Right renal pelvis (tissue), 4 donors: ENCODE measurements at regions not wholly inside any gene's neighbourhood (a gene's known extent, or its start where the extent isn't known, plus 50 kb on each side); places are given as distances from the start of the nearest gene placed in this dataset.
"Not testable (repeated sequence)": the region's sequence is repeated elsewhere in the genome, so short reads cannot be mapped to it uniquely, and the experiment has no call there.

Source experiments
- DNase-seq, 4 donors: peaks; one replicate each; pipeline ENCODE4 v3.0.0-alpha.2; 2013; ENCODE audit warnings: low read depth in 4 of 4, low spot score in 3 of 4, missing footprints in 1 of 4

GRCh38 chr5:92308679-92309078, 925.6 kb upstream of the ARRDC3 start:
- no peak for DNase-seq

GRCh38 chr5:92302356-92302755, 919.2 kb upstream of the ARRDC3 start:
- not testable (repeated sequence) for DNase-seq

GRCh38 chr5:92283521-92283920, 900.4 kb upstream of the ARRDC3 start:
- no peak for DNase-seq

GRCh38 chr5:92271750-92272149, 888.6 kb upstream of the ARRDC3 start:
- not testable (repeated sequence) for DNase-seq

- no peak for DNase-seq
These were observed 885.2 kb upstream of the ARRDC3 start for GRCh38 chr5:92268343-92268742.

- no peak for DNase-seq
These were observed 884.7 kb upstream of the ARRDC3 start for GRCh38 chr5:92267830-92268229.

GRCh38 chr5:92265804-92266203, 882.7 kb upstream of the ARRDC3 start:
- DNase-seq: no peak

- not testable (repeated sequence) for DNase-seq
These were observed 872.5 kb upstream of the ARRDC3 start for GRCh38 chr5:92255605-92256004.

- DNase-seq: no peak
These were observed 865.4 kb upstream of the ARRDC3 start for GRCh38 chr5:92248518-92248917.

GRCh38 chr5:92242170-92242569, 859.1 kb upstream of the ARRDC3 start:
- no peak for DNase-seq

- DNase-seq: no peak
These were observed 854.8 kb upstream of the ARRDC3 start for GRCh38 chr5:92237896-92238295.

GRCh38 chr5:92222449-92222848, 839.3 kb upstream of the ARRDC3 start:
- no peak for DNase-seq

GRCh38 chr5:92216852-92217251, 833.7 kb upstream of the ARRDC3 start:
- DNase-seq: not testable (repeated sequence)

- DNase-seq: no peak
These were observed 832.0 kb upstream of the ARRDC3 start for GRCh38 chr5:92215116-92215515.

- DNase-seq: no peak
These were observed 825.1 kb upstream of the ARRDC3 start for GRCh38 chr5:92208265-92208664.

GRCh38 chr5:92207151-92207550, 824.0 kb upstream of the ARRDC3 start:
- no peak for DNase-seq

- DNase-seq: no peak
These were observed 823.6 kb upstream of the ARRDC3 start for GRCh38 chr5:92206681-92207080.

- DNase-seq: not testable (repeated sequence)
These were observed 815.9 kb upstream of the ARRDC3 start for GRCh38 chr5:92199035-92199434.

- no peak for DNase-seq
These were observed 798.5 kb upstream of the ARRDC3 start for GRCh38 chr5:92181656-92182055.

GRCh38 chr5:92180391-92180790, 797.3 kb upstream of the ARRDC3 start:
- DNase-seq: no peak

GRCh38 chr5:92179651-92180050, 796.5 kb upstream of the ARRDC3 start:
- no peak for DNase-seq

GRCh38 chr5:92177926-92178487, 794.9 kb upstream of the ARRDC3 start:
- DNase-seq: no peak

GRCh38 chr5:92163906-92164305, 780.8 kb upstream of the ARRDC3 start:
- DNase-seq: no peak
